ENCODE measurements at regions not wholly inside any gene's neighbourhood (a gene's known extent, or its start where the extent isn't known, plus 50 kb on each side); places are given as distances from the start of the nearest gene placed in this dataset.

GRCh38 chr1:9179463-9180110 lies 50.7 kb upstream of the GPR157 start:
- H3K4me3 ChIP-seq (ENCODE audit: control insufficient read depth, low read depth, low read length): no peak overlapping the region
- DNase-seq (ENCODE audit: low read depth): no peak
- TF ChIP-seq CTCF (IDR thresholded peaks at IDR 0.05; ENCODE audit: control insufficient read depth, insufficient read depth, low read depth, low read length, missing control alignments): no peak

DNA sequence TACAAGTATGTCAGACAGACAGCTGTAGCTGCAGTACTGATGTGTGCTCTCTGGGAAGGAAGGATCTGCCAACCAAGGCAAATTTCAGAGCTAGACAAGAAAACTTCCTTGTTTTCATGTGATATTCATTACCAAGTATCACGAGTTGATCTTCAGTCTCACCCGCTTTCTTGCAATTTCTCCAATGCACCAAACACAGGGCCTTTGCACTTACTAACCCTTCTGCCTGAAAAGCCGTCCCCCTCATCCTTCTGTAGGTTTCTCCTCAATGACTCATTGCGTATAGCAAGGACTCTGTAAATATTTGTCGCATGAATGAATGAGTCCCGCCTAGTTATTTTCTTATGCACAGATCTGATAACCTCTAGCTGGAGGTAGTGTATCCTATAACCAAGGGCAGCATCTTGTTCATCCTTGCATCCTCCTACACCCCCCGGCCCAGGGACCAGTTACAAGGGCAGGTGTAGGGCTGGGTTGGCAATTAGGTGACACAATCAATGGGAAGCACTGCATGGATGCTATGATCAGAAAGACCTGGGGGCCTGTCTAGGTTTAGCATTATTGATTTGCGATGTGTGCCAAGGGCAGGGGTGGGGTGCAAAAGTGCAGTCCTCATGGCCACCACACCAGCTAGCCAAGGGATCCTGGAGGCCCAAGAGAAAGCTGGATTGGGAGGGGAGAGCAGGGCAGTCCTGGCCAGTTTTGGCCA lies 51.4 kb upstream of the GPR157 start:
- no peak for DNase-seq (ENCODE audit: low read depth)
- H3K4me3 ChIP-seq (ENCODE audit: control insufficient read depth, low read depth, low read length): peak overlapping the region; percentile 60
- no peak for TF ChIP-seq CTCF (IDR thresholded peaks at IDR 0.05; ENCODE audit: control insufficient read depth, insufficient read depth, low read depth, low read length, missing control alignments)

DNA sequence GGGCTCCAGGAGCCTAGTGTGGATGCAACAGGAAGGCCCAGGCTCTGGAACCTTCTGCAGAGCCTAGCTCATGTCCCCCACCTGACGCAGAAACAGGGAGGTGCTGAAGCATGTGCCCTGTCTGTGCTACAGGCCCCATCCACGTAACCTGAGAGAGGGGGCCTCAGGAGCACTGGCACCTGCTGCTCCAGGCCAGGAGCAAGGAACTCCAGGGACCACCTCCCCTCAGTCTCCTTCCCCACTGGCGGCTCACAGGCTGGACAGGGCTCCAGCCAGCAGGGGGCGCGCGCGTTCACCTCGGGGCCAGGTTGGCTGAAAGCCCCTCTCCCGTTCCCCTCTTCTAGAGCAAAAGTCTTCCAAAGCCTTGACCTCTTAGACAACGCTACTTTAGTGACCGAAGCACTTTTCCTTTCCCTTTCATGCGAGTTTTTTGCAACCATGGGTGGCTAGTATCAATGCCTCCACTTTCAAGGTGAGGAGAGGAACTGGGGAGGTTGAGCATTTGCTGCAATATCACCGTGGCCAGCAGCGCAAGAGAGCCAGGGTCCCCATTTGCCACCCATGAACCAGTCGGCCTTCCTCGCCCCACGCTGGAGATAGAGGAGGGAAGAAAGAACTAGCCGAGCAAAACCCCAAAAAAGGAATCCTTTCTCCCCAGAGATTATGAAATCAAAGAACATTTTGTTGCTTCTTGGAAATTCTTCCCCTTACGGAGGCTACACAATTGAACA lies 52.4 kb upstream of the GPR157 start:
- peak overlapping the region; percentile 60 for H3K4me3 ChIP-seq (ENCODE audit: control insufficient read depth, low read depth, low read length)
- DNase-seq (ENCODE audit: low read depth): no peak
- TF ChIP-seq CTCF (IDR thresholded peaks at IDR 0.05; ENCODE audit: control insufficient read depth, insufficient read depth, low read depth, low read length, missing control alignments): peak; percentile 98

- TF ChIP-seq CTCF (IDR thresholded peaks at IDR 0.05; ENCODE audit: control insufficient read depth, insufficient read depth, low read depth, low read length, missing control alignments): no peak
- no peak for DNase-seq (ENCODE audit: low read depth)
- H3K4me3 ChIP-seq (ENCODE audit: control insufficient read depth, low read depth, low read length): peak overlapping the region; percentile 60
Measured at GRCh38 chr1:9181990-9182783, 52.4 kb upstream of the H6PD start.

DNA sequence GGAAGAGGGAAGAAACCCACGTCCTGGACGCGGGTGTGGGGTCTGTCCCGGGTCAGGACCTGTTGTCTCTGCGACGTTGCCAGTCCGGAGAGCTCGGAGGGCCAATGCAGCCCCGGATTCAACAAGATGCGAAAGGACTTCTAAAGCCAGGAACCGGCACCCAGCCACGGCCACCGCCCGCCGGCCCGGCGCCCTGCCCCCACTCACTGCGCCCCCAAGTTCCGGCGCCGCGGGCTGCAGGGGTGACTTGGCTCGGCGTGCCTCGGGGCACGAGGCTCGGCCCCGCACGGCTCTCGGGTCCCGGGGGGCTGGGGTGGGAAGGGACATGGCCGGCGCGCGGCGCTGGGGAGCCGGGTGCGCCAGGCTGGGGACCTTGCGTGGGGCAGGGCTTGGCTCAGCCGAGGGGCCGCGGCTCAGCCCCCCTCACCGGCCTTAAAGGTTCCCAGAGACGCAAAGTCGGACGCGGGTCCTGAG lies 51.8 kb upstream of the H6PD start:
- no peak for DNase-seq (ENCODE audit: low read depth)
- no peak for TF ChIP-seq CTCF (IDR thresholded peaks at IDR 0.05; ENCODE audit: control insufficient read depth, insufficient read depth, low read depth, low read length, missing control alignments)
- peak overlapping the region; percentile 60 for H3K4me3 ChIP-seq (ENCODE audit: control insufficient read depth, low read depth, low read length)

DNA sequence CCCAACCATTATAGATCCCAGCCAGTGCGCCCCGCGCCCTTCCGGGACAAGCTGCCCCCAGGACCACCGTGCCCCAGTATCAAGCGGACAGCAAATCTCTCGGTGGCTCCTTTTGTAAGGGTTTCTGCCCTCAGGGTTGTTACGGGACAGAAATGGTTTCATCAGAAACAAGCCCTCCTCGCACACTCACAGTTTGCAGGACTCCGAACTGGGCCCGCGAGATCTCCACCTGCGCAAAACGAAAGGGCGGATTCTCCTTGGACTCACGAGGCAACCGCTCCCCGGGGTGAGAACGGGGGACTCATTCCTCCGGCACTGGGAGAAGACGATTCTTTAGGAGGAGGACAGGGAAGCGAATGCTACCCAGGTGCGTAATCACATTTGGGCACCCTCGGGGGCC lies 51.1 kb upstream of the H6PD start:
- TF ChIP-seq CTCF (IDR thresholded peaks at IDR 0.05; ENCODE audit: control insufficient read depth, insufficient read depth, low read depth, low read length, missing control alignments): no peak
- DNase-seq (ENCODE audit: low read depth): no peak
- H3K4me3 ChIP-seq (ENCODE audit: control insufficient read depth, low read depth, low read length): peak overlapping the region; percentile 60

All from AG09309 (cell line).